ENCODE measurements at regions not wholly inside any gene's neighbourhood (a gene's known extent, or its start where the extent isn't known, plus 50 kb on each side); places are given as distances from the start of the nearest gene placed in this dataset.

DNA sequence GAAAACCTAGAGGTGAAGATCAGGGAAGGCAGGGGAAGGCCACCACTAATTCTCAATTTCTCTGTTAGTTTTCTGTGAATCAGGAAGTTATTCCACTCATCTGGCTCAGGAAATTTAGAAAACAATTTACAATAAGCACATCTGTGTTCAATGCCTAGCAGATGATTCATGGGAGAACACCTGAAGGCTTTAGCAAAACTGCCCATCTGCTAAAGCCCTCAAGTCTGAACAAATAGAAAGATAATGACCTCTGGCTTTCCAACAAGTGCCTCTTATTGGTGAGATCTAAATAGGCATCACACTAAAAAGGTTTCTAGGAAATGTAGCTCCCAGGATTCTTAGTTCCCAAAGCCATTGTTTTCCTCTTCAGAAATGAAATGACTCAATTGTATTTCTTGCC is 122.1 kb upstream of the GNPDA2 start:
- DNase-seq, result no peak
- in situ Hi-C loops (cut with HindIII; ENCODE audit: low pct_ligation_motif_present, low pct_unique_long_range_greater_than_20kb, low sequenced_read_pairs), result no loop called here

DNA sequence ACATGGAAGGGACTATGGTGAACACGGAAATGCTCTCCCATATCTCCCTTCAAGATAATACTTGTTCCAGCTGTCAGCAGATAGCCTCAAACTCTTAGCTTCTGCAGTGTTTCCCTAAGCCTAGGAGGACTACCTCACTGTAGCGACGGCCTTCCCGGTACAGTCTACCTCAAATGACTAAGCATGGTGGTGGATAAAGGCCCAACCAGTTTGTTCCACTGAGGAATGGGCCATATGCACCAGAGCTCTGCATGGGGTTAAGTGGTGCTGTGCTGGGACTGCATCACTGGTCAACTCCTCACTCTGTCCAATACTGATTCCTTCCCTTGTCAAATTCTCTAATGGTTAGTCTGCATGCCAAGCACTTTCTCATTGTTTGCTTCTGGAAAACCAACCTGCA is 119.6 kb upstream of the GNPDA2 start:
- DNase-seq, result no peak
- in situ Hi-C loops (cut with HindIII; ENCODE audit: low pct_ligation_motif_present, low pct_unique_long_range_greater_than_20kb, low sequenced_read_pairs), result no loop called here

DNA sequence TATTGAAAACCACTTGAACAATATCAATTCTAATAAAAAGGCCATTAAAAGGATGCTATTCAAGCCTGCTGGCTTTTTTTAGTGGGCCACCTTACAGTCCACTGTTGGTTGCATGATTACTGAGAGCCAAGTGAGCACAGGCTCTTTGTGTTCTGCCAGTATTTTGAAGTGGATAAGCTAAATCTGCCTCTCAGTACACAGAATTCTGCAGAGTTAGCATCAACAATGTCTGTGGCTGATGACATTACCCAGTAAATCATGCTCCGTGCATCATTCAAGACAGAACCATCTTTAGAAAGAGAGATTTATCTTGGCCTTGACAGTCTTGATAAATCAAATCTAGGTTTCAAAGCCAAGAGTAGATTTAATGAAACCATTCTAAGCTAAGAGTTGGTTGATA is 119.0 kb upstream of the GNPDA2 start:
- no peak for DNase-seq
- in situ Hi-C loops (cut with HindIII; ENCODE audit: low pct_ligation_motif_present, low pct_unique_long_range_greater_than_20kb, low sequenced_read_pairs), result no loop called here

DNA sequence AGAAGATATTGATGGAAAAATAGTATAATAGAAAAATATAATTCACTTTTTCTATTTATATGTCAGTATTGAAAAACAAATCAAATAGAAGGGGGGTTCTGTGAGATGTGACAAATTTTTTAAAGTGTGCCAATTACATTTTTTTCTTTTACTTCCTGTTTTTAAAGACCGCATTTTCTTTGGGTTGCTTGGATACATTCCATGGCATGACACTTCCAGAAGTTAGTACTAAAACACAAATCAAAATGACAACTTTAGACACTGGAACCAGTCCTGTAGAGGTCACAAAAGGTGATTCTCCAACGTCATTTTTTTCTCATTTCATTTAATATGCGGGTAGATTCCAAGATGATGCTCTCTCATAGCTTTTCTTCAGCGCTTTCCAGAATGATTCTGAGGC is 116.2 kb upstream of the GNPDA2 start:
- in situ Hi-C loops (cut with HindIII; ENCODE audit: low pct_ligation_motif_present, low pct_unique_long_range_greater_than_20kb, low sequenced_read_pairs), result no loop called here
- no peak for DNase-seq

DNA sequence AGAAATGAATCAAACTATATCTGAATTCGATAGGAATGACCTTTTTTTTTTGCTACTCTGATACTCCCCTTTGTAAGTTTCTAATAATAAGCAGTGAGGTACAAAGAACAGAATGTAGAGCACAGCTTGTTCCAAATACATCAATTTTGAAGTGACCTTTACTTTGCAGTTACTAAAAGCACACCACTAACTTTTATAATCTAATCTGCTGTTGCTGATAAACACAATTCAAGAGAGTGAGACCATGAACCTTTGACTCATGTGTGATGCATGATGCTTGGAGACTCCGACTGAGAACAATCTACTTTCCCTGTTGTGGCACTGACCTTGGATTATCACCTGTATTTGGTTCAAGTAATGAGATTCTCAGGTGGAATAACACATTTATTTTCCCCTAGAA is 91.6 kb upstream of the GNPDA2 start:
- in situ Hi-C loops (cut with HindIII; ENCODE audit: low pct_ligation_motif_present, low pct_unique_long_range_greater_than_20kb, low sequenced_read_pairs), result no loop called here
- DNase-seq, result no peak

DNA sequence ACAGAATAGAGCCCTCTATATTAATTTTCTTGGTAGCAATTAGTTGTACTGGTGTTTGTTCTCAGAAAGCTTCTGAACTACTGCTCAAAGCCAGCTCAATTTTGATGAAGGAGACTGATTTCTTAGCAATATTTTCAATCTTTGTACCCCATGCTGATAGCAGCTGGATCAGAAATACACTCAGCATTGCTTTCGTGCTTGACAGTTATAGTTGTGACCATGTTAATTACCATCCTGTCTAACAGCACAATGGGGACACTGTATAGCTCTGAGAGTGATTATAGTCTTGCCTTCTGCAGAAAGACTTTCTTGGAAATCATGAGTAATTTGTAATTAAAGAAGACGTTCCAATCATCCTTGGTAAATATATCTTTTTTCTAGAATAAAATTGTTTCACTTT is 79.7 kb upstream of the GNPDA2 start:
- in situ Hi-C loops (cut with HindIII; ENCODE audit: low pct_ligation_motif_present, low pct_unique_long_range_greater_than_20kb, low sequenced_read_pairs), result no loop called here
- no peak for DNase-seq

DNA sequence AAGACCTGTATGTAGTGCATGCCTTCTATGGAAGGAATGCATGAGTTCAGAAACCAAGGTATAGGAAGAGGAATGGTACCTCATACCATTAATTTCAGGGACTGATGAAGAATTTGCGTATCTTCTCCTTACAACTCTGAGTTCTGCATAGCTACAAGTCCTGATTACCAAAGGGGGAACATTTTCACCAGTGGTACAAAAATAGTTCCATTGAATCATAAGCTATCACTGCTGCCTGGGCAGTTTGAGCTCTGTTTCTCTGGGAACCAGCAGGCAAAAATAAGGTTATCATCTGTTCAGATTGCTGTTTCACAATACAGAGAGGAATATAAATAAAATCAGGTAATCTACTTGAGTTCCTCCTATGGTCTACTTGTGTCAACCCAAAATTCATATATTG is 77.9 kb upstream of the GNPDA2 start:
- DNase-seq, result no peak
- in situ Hi-C loops (cut with HindIII; ENCODE audit: low pct_ligation_motif_present, low pct_unique_long_range_greater_than_20kb, low sequenced_read_pairs), result no loop called here

DNA sequence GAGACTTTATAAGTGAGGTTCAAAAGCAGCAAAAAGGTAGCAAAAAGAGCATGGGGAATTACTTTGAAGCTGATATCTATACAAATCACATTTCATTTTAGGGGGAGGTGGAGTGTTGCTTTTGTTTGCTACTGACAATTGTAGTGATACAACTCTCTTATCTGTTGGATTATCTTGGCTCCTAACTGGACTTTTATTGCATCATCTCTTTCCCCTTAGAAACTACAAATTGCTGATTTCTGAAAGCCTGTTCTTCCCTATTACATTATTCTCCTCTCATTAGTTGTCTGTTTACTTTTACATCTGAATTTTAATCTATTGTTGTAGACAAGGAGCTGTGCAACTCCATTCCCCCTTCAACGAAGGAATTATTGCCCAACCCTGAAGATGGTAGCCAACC is 75.0 kb upstream of the GNPDA2 start:
- DNase-seq, result no peak

DNA sequence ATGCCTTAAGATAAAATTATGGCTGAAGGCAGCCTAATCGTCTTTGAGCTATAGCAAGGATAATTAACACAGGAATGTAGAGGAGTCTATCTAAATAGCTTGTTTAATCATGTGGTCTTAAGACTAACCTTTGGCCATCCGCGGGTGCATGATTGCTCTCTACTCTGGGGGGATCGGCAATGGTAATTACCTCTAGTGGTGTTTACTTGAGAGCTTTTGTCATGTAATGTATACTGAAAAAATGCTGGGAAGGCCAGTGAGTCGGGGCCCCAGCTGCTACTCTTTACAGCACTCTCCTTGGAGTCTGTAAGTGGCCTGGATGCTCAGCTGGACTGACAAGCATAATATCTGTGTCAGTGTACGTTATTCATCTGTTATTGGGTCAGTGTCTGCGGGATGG is 65.5 kb upstream of the GNPDA2 start:
- in situ Hi-C loops (cut with HindIII; ENCODE audit: low pct_ligation_motif_present, low pct_unique_long_range_greater_than_20kb, low sequenced_read_pairs), result no loop called here
- no peak for DNase-seq

More for the DNA sequence above, 75.0 kb upstream of the GNPDA2 start:
- in situ Hi-C loops (cut with HindIII; ENCODE audit: low pct_ligation_motif_present, low pct_unique_long_range_greater_than_20kb, low sequenced_read_pairs), result no loop called here

DNA sequence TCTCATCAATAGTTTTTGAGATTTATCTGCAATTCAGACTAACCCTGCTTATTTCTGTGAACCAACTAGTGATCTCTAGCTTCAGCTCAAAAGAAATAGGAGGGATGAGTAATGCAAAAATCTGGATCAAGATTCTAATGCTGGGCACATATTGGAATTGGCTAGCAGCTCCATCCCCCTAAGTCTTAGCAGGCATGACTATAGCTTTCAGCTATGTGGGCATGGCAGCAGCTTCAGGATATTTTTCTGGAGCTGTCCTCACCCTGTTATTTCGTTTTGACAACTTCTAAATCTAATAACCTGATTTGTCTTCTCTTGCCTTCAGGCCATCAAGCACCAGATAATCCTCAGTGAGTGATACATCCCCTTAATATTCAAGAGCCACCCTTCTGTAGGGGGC is 50.8 kb upstream of the GNPDA2 start:
- in situ Hi-C loops (cut with HindIII; ENCODE audit: low pct_ligation_motif_present, low pct_unique_long_range_greater_than_20kb, low sequenced_read_pairs), result no loop called here
- DNase-seq, result no peak

Measured in ACHN (cell line).